Fibroblast of lung (primary cell): ENCODE measurements at regions not wholly inside any gene's neighbourhood (a gene's known extent, or its start where the extent isn't known, plus 50 kb on each side); places are given as distances from the start of the nearest gene placed in this dataset.

Experiments used
- DNase-seq, 2 donors: peaks; one replicate each; pipeline versions ENCODE4 v3.0.0 to v3.0.0-alpha.2; 2010; ENCODE audit warnings: low read depth in 2 of 2
- H2AFZ ChIP-seq: 2 replicates; pipeline ENCODE4 v1.5.1; 2012; ENCODE audit warnings: low read length, control low read depth, inconsistent platforms
- H3K27ac ChIP-seq: 2 replicates; pipeline ENCODE4 v1.5.1; 2011; ENCODE audit warnings: low read length, control low read depth; ENCODE audit not compliant: insufficient read depth
- H3K27me3 ChIP-seq: 2 replicates; pipeline ENCODE4 v1.5.1; 2011; ENCODE audit warnings: mild to moderate bottlenecking, low read length; ENCODE audit not compliant: control insufficient read depth, insufficient read depth
- H3K36me3 ChIP-seq: 2 replicates; pipeline ENCODE4 v1.5.1; 2011; ENCODE audit warnings: low read length; ENCODE audit not compliant: control insufficient read depth, insufficient read depth
- H3K4me1 ChIP-seq: 2 replicates; pipeline ENCODE4 v1.5.1; 2011; ENCODE audit warnings: low read length; ENCODE audit not compliant: control insufficient read depth, insufficient read depth; ENCODE audit errors: extremely low read depth
- H3K4me2 ChIP-seq: 2 replicates; pipeline ENCODE4 v1.5.1; 2011; ENCODE audit warnings: low read length, control low read depth; ENCODE audit not compliant: insufficient read depth; ENCODE audit errors: extremely low read depth
- H3K4me3 ChIP-seq, 4 experiments: fragments of 200-600 bp in 1 of 4; sonication (generic) in 1 of 4; replicated peaks in 1 of 4; 2 replicates each; pipeline ENCODE4 v1.5.1; 2011 to 2016; ENCODE audit warnings: low read length in 4 of 4, low read depth in 3 of 4, mild to moderate bottlenecking in 3 of 4, control low read depth in 2 of 4, inconsistent platforms in 1 of 4, mixed read lengths in 1 of 4; ENCODE audit not compliant: insufficient read depth in 1 of 4; ENCODE audit errors: control extremely low read depth in 1 of 4
- H3K79me2 ChIP-seq: 2 replicates; pipeline ENCODE4 v1.5.1; 2012; ENCODE audit warnings: mild to moderate bottlenecking, low read length, inconsistent platforms; ENCODE audit not compliant: control insufficient read depth, insufficient read depth
- H3K9ac ChIP-seq: 2 replicates; pipeline ENCODE4 v1.5.1; 2011; ENCODE audit warnings: mild to moderate bottlenecking, low read length, control low read depth; ENCODE audit not compliant: insufficient read depth
- H3K9me3 ChIP-seq: 2 replicates; pipeline ENCODE4 v1.5.1; 2012; ENCODE audit warnings: low read depth, low read length; ENCODE audit not compliant: control insufficient read depth, insufficient read depth
- H4K20me1 ChIP-seq: 2 replicates; pipeline ENCODE4 v1.5.1; 2011; ENCODE audit warnings: low read length; ENCODE audit not compliant: control insufficient read depth, insufficient read depth; ENCODE audit errors: extremely low read depth
- CTCF ChIP-seq, 2 donors: IDR thresholded peaks in 1 of 2; conservative IDR thresholded peaks in 1 of 2; 1 replicate in 1 of 2; 2 replicates in 1 of 2; pipeline ENCODE4 v1.5.1; 2011 to 2012; ENCODE audit warnings: low read length in 2 of 2, control low read depth in 1 of 2, inconsistent platforms in 1 of 2, low read depth in 1 of 2, mild to moderate bottlenecking in 1 of 2
- EZH2 ChIP-seq: IDR thresholded peaks from 2 replicates; pipeline ENCODE4 v1.5.1; 2012; ENCODE audit warnings: low read length, control low read depth, mild to moderate bottlenecking; ENCODE audit errors: missing control alignments

- Histone ChIP-seq H3K4me2 (peak overlapping the region; percentile 79), H2AFZ (peak overlapping the region; percentile 57), H3K27ac (peak overlapping the region; percentile 12), H3K79me2 (no peaks in the 10 kb centered on the region), H3K4me3 (peak overlapping the region in 2 of 4 experiments; percentile 12 to 23), H3K27me3 (no peaks in the 10 kb centered on the region), H3K9me3 (no peaks in the 10 kb centered on the region), H4K20me1 (no peaks in the 10 kb centered on the region), H3K9ac (no peak overlapping the region), H3K36me3 (no peaks in the 10 kb centered on the region), H3K4me1 (peaks cover 7% of the 10 kb centered on the region)
- DNase-seq, result peak; percentile 73 to 98
- TF ChIP-seq EZH2 (no peak), CTCF (conservative IDR thresholded peaks at IDR 0.05 in 1 of 2, IDR thresholded peaks at IDR 0.05 in 1 of 2; ENCODE audit: low read depth in 1 of 2, low read length in 2 of 2) (peak; percentile 3 to 23)
These were observed 618.6 kb downstream of the ZEB2 start for GRCh38 chr2:143901185-143901842.

GRCh38 chr2:143899987-143900386 lies 619.9 kb downstream of the ZEB2 start:
- H3K36me3 ChIP-seq, result no peaks in the 10 kb centered on the region
- TF ChIP-seq CTCF (conservative IDR thresholded peaks at IDR 0.05 in 1 of 2, IDR thresholded peaks at IDR 0.05 in 1 of 2; ENCODE audit: low read depth in 1 of 2, low read length in 2 of 2) (no peak), EZH2 (no peak)
- H3K27me3 ChIP-seq, result no peaks in the 10 kb centered on the region

GRCh38 chr2:143893371-143893770 lies 626.5 kb downstream of the ZEB2 start:
- H3K27ac ChIP-seq, result no peak overlapping the region
- TF ChIP-seq CTCF (conservative IDR thresholded peaks at IDR 0.05 in 1 of 2, IDR thresholded peaks at IDR 0.05 in 1 of 2; ENCODE audit: low read depth in 1 of 2, low read length in 2 of 2) (no peak), EZH2 (no peak)
- no peak overlapping the region for H3K9ac ChIP-seq
- no peaks in the 10 kb centered on the region for H3K9me3 ChIP-seq
- no peaks in the 10 kb centered on the region for H3K4me1 ChIP-seq
- H4K20me1 ChIP-seq, result no peaks in the 10 kb centered on the region
- H3K4me2 ChIP-seq, result no peak overlapping the region
- no peaks in the 10 kb centered on the region for H3K79me2 ChIP-seq
- H3K27me3 ChIP-seq, result no peaks in the 10 kb centered on the region
- H3K4me3 ChIP-seq, result no peak overlapping the region
- no peak for DNase-seq
- no peaks in the 10 kb centered on the region for H3K36me3 ChIP-seq
- H2AFZ ChIP-seq, result no peak overlapping the region

More at GRCh38 chr2:143899987-143900386, 619.9 kb downstream of the ZEB2 start:
- H3K9me3 ChIP-seq, result no peaks in the 10 kb centered on the region
- no peak for DNase-seq
- H4K20me1 ChIP-seq, result no peaks in the 10 kb centered on the region
- H3K4me2 ChIP-seq, result no peak overlapping the region
- H3K27ac ChIP-seq, result no peak overlapping the region
- H3K79me2 ChIP-seq, result no peaks in the 10 kb centered on the region
- H3K9ac ChIP-seq, result no peak overlapping the region
- no peak overlapping the region for H2AFZ ChIP-seq
- H3K4me1 ChIP-seq, result peaks cover 7% of the 10 kb centered on the region
- H3K4me3 ChIP-seq, result no peak overlapping the region
